CMK (cell line): ENCODE measurements at regions not wholly inside any gene's neighbourhood (a gene's known extent, or its start where the extent isn't known, plus 50 kb on each side); places are given as distances from the start of the nearest gene placed in this dataset.

Source experiments
- DNase-seq: peaks from one replicate; pipeline ENCODE4 v3.0.0-alpha.2; 2010; ENCODE audit warnings: low read depth

DNA sequence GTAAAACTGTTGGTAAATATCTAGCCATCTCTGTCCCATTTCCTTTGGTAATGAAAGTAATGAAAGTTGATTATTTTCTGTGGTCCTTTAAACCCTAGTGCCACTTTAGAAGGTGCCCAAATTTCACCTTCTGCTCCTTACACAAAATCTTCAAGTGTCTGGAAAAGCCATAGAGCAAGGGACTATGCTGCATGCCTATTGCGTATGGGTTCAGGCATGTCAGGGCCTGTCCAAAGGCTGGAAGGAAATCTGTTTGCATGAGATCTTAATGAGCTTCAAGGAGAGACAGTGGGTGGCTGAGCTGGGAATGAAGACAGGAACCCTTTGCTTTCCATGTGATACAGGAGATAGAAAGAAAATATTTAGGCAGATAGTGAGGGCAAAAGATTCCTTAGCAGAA lies 66.6 kb upstream of the CCN6 start:
- no peak for DNase-seq

- no peak for DNase-seq
These were observed 65.0 kb upstream of the CCN6 start for GRCh38 chr6:111988926-111989325.

- DNase-seq: no peak
These were observed 64.2 kb upstream of the CCN6 start for GRCh38 chr6:111989743-111990142.

- DNase-seq: no peak
These were observed 63.7 kb upstream of the CCN6 start for GRCh38 chr6:111990214-111990613.

GRCh38 chr6:111992851-111993250 lies 61.1 kb upstream of the CCN6 start:
- no peak for DNase-seq

DNA sequence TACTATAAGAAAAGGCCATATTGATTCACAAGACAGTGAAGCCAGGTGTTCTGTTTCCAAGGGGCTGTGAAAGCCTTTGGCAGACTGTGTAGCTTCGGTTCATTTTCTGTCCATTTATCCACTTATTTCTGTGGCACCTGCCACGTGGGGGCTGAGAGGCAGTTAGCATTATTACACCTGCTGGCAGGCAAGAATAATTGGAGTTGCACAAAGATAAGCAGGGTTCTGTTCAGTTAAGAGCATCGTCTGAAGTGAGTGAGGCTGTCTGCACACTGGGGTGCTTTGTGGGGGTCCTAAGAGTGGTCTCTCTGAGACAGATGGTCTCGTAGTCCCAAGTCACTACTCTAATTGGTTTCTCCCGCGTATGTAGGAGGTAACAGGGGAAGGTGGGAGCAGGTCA lies 60.6 kb upstream of the CCN6 start:
- no peak for DNase-seq

GRCh38 chr6:111994791-111995190 lies 59.1 kb upstream of the CCN6 start:
- no peak for DNase-seq

GRCh38 chr6:111995404-111995803 lies 58.5 kb upstream of the CCN6 start:
- no peak for DNase-seq

DNA sequence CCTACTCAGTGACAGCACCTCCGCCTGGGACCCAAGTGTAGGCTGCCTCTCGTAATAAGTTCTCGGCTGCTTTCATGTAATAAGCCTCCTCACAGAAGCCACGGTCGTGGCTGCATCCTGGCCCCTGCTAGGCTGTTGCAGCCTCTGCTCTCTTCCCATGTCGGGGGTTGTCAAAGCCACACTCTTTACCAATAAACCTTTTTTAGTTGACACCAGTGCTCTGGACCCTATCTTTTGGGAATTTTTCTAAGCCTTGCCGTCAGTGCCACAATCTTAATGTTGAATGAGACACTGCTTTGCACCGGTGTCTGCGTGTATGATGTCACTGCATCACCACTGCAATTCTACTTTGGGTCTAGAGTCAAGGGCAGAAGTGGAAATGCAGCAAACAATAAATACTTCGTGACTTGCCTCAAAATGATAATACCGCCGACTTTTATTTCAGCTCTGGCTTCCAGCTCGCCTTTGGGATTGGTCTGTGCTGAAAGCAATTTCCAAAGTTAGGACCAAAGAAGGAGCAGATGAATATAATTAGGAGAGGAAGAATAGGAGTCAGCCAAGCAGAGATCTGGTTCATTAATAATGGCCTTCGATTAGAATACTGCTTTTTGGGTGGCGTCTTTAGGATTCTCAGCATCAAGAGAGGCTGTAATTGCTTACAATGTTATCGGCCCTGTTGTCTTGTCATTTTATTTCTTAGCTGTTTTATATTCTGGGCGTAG lies 57.6 kb upstream of the CCN6 start:
- DNase-seq: no peak

DNA sequence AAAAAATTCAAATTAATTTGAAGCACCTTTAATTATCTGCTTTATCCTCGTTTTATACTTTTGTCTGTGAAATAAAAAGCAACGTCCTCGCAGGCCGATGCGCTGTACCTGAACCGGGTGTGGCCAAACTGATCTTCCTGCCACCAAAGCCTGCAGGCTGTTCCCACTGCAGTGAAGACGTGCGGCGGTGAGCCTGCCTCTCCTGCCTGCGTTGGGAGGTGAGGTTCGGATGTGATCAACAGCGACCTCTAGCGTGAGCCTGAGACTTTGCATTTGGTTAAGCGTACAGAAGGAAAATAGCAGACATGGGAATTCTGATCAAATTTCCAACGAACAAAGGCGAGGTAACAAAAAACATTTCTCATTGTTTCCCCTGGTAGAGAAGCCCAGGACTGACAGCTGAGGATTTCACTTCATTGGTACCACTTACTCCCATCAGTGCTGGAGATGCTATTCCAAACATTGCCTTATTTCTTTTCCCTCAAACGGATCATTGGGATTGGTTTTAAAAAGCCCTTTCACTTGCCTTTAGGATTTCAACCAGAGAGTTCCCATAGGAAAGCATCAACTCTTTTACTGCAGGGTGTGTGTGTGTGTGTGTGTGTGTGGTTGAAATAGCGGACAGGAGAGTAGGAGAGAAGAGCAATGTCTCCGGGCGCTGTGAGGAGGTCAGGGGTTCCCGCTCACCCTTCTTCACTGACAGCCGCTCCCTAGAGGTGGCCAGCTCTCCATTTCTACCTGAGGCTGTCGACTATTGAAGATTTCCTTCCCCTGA lies 56.6 kb upstream of the CCN6 start:
- peak; percentile 21 for DNase-seq

DNA sequence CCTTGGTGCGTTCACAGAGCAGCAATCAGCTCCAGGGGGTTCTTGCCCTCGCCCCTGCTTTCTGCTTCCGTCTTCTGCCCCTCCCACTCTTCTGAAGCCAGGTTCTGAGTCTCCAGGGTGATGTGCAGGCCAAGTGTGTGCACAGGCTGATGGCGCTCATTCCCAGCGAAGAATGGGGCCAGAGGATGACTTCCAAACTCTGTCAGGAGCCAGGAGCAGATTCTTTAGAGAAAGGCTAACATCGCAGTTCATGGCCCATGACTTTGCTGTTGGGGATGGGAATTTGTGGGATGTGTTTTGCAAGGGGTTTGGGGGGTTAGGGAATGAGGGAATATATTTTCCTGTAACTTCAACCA lies 56.1 kb upstream of the CCN6 start:
- no peak for DNase-seq

DNA sequence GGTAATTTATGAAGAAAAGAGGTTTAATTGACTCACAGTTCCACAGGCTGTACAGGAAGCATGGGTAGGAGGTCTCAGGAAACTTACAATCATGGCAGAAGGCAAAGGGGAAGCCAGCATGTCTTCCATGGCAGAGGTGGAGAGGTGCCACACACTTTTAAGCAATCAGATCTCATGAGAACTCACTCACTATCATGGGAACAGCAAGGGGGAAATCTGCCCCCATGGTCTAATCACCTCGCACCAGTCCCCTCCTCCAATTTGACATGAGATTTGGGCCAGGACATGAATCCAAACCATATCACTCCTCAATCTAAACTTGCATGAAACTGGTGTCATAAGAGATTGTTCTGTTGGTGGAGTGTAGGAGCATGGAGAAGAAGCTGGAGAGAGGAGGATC lies 51.6 kb upstream of the CCN6 start:
- no peak for DNase-seq
